ENCODE measurements at regions not wholly inside any gene's neighbourhood (a gene's known extent, or its start where the extent isn't known, plus 50 kb on each side); places are given as distances from the start of the nearest gene placed in this dataset.

- H3K9me3 ChIP-seq (replicated peaks; ENCODE audit: control insufficient read depth, insufficient read depth, low read length): peaks cover 2% of the 10 kb centered on the region
- no peaks in the 10 kb centered on the region for H3K4me1 ChIP-seq (ENCODE audit: control insufficient read depth, extremely low read depth, insufficient read depth, low read length)
- TF ChIP-seq MAX (IDR thresholded peaks at IDR 0.05; ENCODE audit: insufficient read depth, insufficient read length) (no peak), MYC (IDR thresholded peaks at IDR 0.05; ENCODE audit: low read depth, low read length) (no peak), JUN (IDR thresholded peaks at IDR 0.05; ENCODE audit: borderline replicate concordance, insufficient read depth, insufficient read length, low read depth) (no peak), CTCF (IDR thresholded peaks at IDR 0.05; ENCODE audit: extremely low read depth in 1 of 2, insufficient read depth in 1 of 2, low read depth in 1 of 2, low read length in 2 of 2) (no peak), POLR2AphosphoS5 (IDR thresholded peaks at IDR 0.05; ENCODE audit: insufficient read depth, low read depth, low read length) (no peak), POLR2A (IDR thresholded peaks at IDR 0.05; ENCODE audit: low read depth, low read length) (no peak), GATA2 (IDR thresholded peaks at IDR 0.05; ENCODE audit: insufficient read depth, insufficient read length, low read depth, low read length) (no peak), EZH2 (IDR thresholded peaks at IDR 0.05; ENCODE audit: borderline replicate concordance, low read depth, low read length, severe bottlenecking) (no peak), FOS (IDR thresholded peaks at IDR 0.05; ENCODE audit: borderline replicate concordance, insufficient read depth, low read length) (no peak)
- no peak overlapping the region for H3K27ac ChIP-seq (ENCODE audit: insufficient read depth, low read depth, low read length)
- intact Hi-C loops (cut with micrococcal nuclease): no loop called here
- H3K79me2 ChIP-seq (ENCODE audit: control insufficient read depth, insufficient read depth, low read length): no peaks in the 10 kb centered on the region
- ChIA-PET POLR2A (no interaction called here), CTCF (no interaction called here)
- no peaks in the 10 kb centered on the region for H4K20me1 ChIP-seq (replicated peaks; ENCODE audit: control insufficient read depth, extremely low read depth, insufficient read depth, low read length)
- FAIRE-seq (no peak), DNase-seq (ENCODE audit: low read depth, low spot score) (no peak)
- BruUV-seq (replicated peaks): no TSS peak
- no peaks in the 10 kb centered on the region for H3K9me1 ChIP-seq (replicated peaks; ENCODE audit: control insufficient read depth, extremely low read depth, insufficient read depth, low read length)
- no peaks in the 10 kb centered on the region for H3K27me3 ChIP-seq (ENCODE audit: control insufficient read depth in 2 of 2, insufficient read depth in 2 of 2, low read length in 2 of 2)
- dilution Hi-C loops (cut with MboI; ENCODE audit: extremely low pct_ligation_motif_present, low sequenced_read_pairs): no loop called here
- H2AFZ ChIP-seq (ENCODE audit: low read depth, low read length): no peak overlapping the region
- H3K9ac ChIP-seq (replicated peaks; ENCODE audit: extremely low read depth, insufficient read depth, low read length): no peak overlapping the region
- H3K4me2 ChIP-seq (ENCODE audit: insufficient read depth, low read length): no peak overlapping the region
- no peak overlapping the region for H3K4me3 ChIP-seq (replicated peaks in 1 of 3; ENCODE audit: insufficient read depth in 1 of 3, low read depth in 1 of 3, low read length in 3 of 3)
- H3K36me3 ChIP-seq (ENCODE audit: control insufficient read depth in 2 of 2, extremely low read depth in 1 of 2, insufficient read depth in 2 of 2, low read length in 2 of 2): no peaks in the 10 kb centered on the region
Observed at GRCh38 chr2:239721531-239721930, 303.6 kb downstream of the NDUFA10 start.
